SIG-M5 (cell line): ENCODE measurements at regions not wholly inside any gene's neighbourhood (a gene's known extent, or its start where the extent isn't known, plus 50 kb on each side); places are given as distances from the start of the nearest gene placed in this dataset.

Source experiments
- DNase-seq: peaks from one replicate; lab custom pipeline; 2025; lab: John Stamatoyannopoulos, UW

DNA sequence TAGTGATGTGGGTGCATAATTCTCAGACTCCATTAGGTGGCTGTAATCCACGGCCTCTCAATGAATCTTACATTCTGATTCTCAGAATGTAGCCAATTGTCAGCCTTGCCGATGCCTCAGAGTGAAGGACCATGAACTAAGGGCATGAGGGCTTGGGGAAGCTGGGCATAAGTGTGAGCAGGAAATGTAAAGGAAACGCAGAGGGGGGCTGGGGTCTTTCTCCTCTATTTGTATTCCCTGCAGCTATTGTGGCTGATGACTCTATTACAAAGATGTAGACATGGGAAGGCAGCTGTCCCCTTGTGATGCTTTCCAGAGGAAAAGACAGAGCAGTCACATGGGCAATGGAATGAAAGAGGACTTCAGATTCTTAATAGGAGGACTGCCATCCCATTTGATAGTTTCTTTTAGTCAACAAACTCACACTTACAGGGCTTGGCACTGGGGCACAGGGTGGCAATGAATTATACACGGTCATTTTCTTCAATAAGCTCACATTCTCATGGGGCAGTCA, 353.2 kb upstream of the PKDCC start:
- DNase-seq, result no peak

GRCh38 chr2:41695198-41696113, 352.4 kb upstream of the PKDCC start:
- DNase-seq, result no peak

GRCh38 chr2:41697389-41697788, 350.4 kb upstream of the PKDCC start:
- DNase-seq, result no peak

- no peak for DNase-seq
Observed at GRCh38 chr2:41698678-41699422, 349.0 kb upstream of the PKDCC start.

GRCh38 chr2:41701231-41701630, 346.6 kb upstream of the PKDCC start:
- no peak for DNase-seq

- DNase-seq, result no peak
Observed at GRCh38 chr2:41703123-41703522, 344.7 kb upstream of the PKDCC start.

GRCh38 chr2:41705634-41706033, 342.2 kb upstream of the PKDCC start:
- DNase-seq, result no peak

DNA sequence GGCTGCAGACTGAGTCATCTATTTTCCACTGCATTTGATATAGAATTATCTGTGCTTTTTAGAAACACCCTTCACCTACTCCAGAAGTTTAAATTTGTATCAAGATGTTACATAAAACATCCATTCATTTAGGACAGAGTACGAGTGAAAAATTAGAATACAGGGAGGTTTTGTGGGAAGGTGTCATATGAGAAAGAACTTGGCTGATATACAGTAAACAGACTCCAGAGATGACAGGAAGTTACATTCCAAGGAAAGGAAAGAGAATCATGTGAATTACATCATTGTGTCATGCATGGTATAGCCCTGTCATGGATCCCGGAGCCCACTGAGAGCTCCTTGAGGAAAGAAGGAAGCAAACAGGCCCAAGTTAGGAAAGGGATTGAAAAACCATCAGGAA, 341.5 kb upstream of the PKDCC start:
- DNase-seq, result no peak

GRCh38 chr2:41707790-41708451, 339.9 kb upstream of the PKDCC start:
- DNase-seq, result no peak

GRCh38 chr2:41709702-41710599, 337.9 kb upstream of the PKDCC start:
- DNase-seq, result no peak

DNA sequence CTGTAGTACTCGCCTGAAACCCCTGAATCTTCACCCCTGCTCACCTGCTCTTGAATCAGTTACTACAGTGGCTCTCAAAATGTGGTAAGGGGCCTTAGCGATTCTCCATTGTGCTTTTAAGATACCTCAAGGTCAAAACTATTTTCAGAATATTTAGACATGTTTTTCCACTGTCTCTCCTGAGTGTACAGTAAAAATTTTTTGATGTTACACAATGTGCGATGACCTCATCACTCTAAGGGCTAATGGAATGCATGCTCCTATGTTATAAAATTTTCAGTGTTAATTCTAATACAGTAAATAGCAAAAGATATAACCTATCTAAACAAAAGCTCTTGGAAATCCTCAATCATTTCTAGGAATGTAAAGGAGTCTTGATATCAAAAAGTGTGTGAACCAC, 336.9 kb upstream of the PKDCC start:
- DNase-seq, result no peak

DNA sequence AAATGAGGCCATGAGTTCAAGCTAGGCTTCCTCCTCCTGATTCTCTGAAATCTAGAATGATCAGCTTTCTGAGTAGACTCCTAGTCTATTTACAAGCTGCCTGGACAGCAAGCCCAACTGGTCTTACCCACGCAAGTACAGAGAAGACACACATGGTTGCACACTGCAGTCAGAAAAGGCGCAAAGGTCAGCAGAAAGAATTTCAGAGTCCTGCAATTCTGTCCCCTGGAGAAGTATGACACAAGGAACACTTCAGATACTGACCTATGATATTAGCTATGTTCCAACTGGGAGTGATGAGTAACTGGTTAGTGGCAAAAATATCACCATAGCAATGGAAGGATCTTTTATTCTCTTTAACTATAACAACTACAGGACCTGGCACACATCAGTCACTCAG, 336.1 kb upstream of the PKDCC start:
- no peak for DNase-seq

GRCh38 chr2:41716497-41716896, 331.3 kb upstream of the PKDCC start:
- DNase-seq, result no peak

GRCh38 chr2:41717839-41718238, 330.0 kb upstream of the PKDCC start:
- no peak for DNase-seq

DNA sequence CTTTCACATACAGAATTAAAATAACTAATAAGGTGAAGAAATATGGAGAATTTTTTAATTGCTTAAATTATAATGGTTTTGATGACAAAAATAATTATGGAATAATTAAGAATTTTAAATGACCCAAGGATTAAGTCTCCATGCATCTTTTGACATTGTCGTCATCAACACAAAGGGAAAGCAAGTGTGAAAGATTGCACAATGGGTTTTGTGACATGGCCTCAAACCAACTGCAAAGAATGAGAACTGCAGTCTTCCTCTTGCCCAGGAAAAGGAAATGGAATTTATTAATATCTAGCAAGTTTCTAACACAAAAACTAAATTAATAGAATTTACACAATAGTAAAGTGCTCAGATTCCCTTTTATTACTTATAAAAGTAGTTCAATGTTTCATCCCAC, 329.1 kb upstream of the PKDCC start:
- DNase-seq, result no peak

GRCh38 chr2:41719756-41720155, 328.1 kb upstream of the PKDCC start:
- no peak for DNase-seq

- no peak for DNase-seq
Observed at GRCh38 chr2:41720331-41721251, 327.2 kb upstream of the PKDCC start.

DNA sequence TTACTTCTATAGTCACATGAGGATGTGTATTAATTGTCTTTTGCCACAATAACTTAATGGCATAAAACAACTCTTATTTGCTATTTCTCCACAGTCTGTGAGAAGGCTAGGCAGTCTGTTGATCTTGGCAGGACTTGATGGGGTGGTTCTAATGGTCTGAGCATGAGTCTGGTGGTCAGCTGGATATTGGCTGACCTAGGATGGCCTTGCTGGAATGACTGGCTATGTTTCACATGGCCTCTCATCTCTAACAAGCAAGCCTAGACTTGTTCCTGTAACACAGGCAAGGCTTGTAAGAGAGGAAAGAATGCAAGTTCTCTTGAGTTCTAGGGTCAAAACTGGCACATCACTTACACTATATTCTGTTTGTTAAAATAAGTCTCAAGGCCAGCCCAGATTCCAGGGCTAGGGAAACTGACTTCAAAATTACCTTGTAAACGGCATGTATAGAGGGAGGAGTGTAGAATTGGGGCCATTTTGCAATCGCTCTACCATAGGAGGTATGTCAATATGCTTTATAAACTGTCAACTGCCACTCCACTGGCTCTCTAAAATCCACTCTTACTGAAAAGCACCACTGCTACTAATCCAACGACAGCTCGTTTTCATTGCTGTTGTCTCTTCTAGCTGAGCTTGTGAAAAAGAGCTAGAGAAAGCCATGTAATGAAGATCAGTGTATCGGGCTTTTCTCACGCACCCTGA, 325.0 kb upstream of the PKDCC start:
- DNase-seq, result no peak

DNA sequence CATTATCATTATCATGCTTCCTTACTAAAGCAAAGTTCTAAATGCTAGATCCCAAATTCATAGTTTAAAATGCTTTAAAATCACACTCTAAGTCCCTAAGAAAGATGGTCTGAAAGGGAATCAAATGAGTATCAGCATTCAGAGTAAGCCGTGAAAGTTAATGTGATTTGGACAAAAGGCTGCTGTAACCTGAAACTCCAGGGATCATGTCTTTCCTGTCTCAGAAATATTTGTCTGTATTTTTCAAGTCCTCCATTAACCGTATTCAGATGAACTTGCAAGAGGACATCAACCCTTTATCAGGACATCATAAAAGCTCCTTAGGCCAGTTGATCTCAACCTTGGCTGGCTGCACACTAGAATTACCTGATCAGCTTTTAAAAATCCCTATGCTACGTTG, 324.3 kb upstream of the PKDCC start:
- no peak for DNase-seq

GRCh38 chr2:41724465-41724864, 323.4 kb upstream of the PKDCC start:
- DNase-seq, result no peak
